BJ (cell line): ENCODE measurements at regions not wholly inside any gene's neighbourhood (a gene's known extent, or its start where the extent isn't known, plus 50 kb on each side); places are given as distances from the start of the nearest gene placed in this dataset.

ENCODE experiments used
- CTCF ChIA-PET: fragments of 350-600 bp; formaldehyde crosslinking; extraction: SDS; loops from one replicate; lab custom pipeline; 2021; ENCODE audit warnings: antibody characterized with exemption, inconsistent platforms; lab: Yijun Ruan, JAX
- POLR2A ChIA-PET: fragments of 300-600 bp; sonication (Branson Sonifier 250); formaldehyde crosslinking; extraction: SDS; loops from one replicate; lab custom pipeline; 2021; ENCODE audit warnings: antibody characterized with exemption; lab: Charles Lee
- DNase-seq: peaks from one replicate; pipeline ENCODE4 v3.0.0-alpha.2; 2011; ENCODE audit warnings: low read depth
- H3K27me3 ChIP-seq: 2 replicates; pipeline ENCODE4 v1.6.0; 2011; ENCODE audit warnings: low read length; ENCODE audit not compliant: control insufficient read depth, insufficient read depth
- H3K36me3 ChIP-seq: 2 replicates; pipeline ENCODE4 v1.5.1; 2011; ENCODE audit warnings: low read length; ENCODE audit not compliant: control insufficient read depth, insufficient read depth
- H3K4me3 ChIP-seq: 2 replicates; pipeline ENCODE4 v1.5.1; 2011; ENCODE audit warnings: low read depth, mild to moderate bottlenecking, control low read depth, low read length
- TF ChIP-seq, protein P1 (sequence below): IDR thresholded peaks from 2 replicates; pipeline ENCODE4 v1.5.1; 2011; ENCODE audit warnings: low read depth, mild to moderate bottlenecking, control low read depth, inconsistent platforms, low read length, moderate library complexity; ENCODE audit not compliant: insufficient read depth

DNA sequence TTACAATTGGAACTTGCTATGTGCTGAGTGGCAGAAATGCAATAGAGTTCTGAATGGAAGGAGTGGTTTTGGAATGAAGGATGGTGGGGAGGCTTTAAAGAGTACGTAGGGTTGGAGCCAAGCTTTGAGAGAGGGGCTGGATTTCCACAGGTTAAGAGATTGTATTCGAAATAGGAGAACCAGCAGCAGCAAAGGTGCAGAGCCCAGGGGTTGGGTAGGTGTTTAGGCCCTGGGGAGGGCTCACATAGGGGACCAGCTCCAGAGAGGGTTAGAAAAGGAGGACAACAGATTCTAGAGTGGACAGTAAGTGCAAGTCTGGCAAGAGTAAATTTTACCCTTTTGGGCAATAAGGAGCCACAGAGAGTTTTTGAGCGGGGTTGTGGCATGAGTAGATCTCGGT, 297.2 kb downstream of the RPS24 start:
- ChIA-PET POLR2A (no interaction called here), CTCF (interaction anchor here (0.9 kb wide), 1 partner anchor 359 kb away, joined by 3 read pairs; no protein-coding TSS in a partner anchor)
- Histone ChIP-seq H3K4me3 (no peak overlapping the region), H3K36me3 (no peaks in the 10 kb centered on the region), H3K27me3 (no peaks in the 10 kb centered on the region)
- no peak for DNase-seq
- TF ChIP-seq, protein P1, sequence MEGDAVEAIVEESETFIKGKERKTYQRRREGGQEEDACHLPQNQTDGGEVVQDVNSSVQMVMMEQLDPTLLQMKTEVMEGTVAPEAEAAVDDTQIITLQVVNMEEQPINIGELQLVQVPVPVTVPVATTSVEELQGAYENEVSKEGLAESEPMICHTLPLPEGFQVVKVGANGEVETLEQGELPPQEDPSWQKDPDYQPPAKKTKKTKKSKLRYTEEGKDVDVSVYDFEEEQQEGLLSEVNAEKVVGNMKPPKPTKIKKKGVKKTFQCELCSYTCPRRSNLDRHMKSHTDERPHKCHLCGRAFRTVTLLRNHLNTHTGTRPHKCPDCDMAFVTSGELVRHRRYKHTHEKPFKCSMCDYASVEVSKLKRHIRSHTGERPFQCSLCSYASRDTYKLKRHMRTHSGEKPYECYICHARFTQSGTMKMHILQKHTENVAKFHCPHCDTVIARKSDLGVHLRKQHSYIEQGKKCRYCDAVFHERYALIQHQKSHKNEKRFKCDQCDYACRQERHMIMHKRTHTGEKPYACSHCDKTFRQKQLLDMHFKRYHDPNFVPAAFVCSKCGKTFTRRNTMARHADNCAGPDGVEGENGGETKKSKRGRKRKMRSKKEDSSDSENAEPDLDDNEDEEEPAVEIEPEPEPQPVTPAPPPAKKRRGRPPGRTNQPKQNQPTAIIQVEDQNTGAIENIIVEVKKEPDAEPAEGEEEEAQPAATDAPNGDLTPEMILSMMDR, result no peak

DNA sequence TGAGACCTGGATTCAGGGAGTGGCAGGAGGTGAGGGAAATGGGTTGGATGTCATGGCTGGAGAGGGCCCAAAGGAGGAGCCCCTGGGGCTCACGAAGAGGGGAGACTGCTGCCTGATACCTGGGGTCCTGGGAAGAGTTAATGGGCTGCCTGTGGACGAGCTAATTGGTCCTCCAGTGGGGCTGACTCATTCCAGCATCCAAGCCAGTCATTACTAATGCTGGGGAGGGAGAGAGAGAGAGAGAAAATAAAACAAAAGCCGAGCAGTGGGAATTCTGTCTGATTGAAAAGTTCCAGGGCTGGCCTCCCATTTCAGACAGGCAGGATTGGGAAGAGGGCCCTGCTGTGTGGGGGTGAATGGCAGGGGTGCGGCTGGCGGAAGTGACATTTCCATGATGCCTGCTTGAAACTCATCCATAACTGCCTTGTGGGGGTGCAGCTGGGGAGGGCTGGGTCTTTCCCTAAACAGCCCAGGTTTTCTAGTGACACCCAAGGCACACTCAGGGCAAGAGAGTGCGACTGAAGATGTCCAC, 297.8 kb downstream of the RPS24 start:
- no peak overlapping the region for H3K4me3 ChIP-seq
- H3K27me3 ChIP-seq, result no peaks in the 10 kb centered on the region
- ChIA-PET CTCF (interaction anchor here (0.9 kb wide), 1 partner anchor 358 kb away, joined by 3 read pairs; no protein-coding TSS in a partner anchor), POLR2A (no interaction called here)
- peak; percentile 23 for DNase-seq
- H3K36me3 ChIP-seq, result no peaks in the 10 kb centered on the region
- TF ChIP-seq, protein P1, result no peak

DNA sequence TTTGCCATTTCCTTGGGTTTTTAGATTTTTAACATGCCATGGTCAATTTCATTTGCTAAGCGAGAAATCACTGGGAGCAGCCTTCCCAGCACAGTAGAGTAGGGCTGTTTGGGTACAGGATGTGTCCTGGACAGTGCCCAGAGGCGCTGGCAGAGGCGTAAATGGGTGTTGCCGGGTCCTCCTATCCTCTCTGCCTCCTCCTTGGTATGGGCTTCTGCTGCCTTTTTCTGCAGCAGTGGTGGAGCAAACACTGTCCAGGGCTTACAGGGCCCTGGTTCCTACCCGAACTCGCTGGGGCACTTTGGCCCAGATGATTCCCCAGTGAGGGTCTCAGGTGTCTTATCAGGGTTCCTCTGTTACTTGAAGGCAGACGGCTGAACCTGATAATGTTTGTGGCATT, 298.3 kb downstream of the RPS24 start:
- DNase-seq, result no peak
- TF ChIP-seq, protein P1, result no peak
- Histone ChIP-seq H3K27me3 (no peaks in the 10 kb centered on the region), H3K36me3 (no peaks in the 10 kb centered on the region), H3K4me3 (no peak overlapping the region)
- POLR2A ChIA-PET, result no interaction called here
- CTCF ChIA-PET, result no interaction called here

DNA sequence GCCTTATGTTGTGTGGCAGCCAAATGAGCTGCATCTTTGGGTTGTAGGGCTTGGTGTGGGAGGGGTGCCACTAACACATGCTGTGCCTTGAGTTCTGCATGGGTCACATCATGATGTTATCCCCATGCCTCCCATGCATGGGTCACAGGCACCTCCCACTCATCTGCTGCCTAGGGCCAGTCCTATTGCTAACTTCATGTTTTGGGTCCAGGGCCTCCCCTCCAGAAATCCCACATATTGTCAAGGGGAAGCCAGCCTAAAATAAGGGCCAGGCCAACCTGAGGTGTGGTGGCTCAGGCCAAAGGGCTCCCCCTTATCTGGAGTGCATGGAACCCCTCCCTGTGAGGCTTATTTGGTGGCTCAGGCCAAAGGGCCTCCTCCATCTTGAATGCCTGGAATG, 299.0 kb downstream of the RPS24 start:
- Histone ChIP-seq H3K36me3 (no peaks in the 10 kb centered on the region), H3K4me3 (no peak overlapping the region), H3K27me3 (no peaks in the 10 kb centered on the region)
- ChIA-PET POLR2A (no interaction called here), CTCF (no interaction called here)
- DNase-seq, result no peak
- TF ChIP-seq, protein P1, result no peak

DNA sequence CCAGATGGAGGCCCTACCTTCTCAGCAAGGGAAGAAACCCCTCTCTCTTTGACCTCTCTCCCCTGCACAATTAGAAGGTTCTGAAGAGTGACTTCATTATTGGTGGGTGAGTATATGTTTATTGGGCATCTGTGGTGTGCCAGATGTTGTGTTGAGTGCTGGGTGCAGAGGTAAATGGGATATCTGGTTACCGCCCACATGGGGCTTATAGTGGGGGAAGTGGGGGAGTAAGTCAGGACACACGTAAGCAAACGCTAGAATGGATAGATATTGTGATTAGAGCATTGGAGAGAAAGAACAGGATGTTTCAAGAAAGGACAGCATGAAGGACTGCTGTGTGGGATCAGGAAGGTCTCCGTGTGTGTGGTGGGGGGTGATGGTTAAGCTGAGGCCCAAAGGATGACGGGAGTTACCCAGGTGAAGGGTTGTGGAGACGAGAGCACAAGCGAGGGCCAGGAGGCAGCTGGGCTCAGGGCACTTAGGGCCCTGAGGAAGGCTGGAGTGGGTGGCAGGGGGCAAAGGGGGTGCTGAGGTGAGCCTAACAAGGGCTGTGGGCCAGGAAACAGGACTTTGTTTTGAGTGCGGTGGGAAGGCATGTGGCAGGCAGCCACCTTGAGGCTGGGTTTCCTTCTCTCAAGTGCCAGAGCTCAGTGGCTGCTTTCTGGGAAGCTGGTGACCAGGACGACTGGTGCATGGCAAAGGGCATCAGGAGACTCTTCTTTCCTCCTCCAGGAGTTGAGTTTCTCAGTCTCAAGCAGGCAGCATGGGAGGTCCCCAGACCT, 299.9 kb downstream of the RPS24 start:
- CTCF ChIA-PET, result no interaction called here
- TF ChIP-seq, protein P1, result no peak
- POLR2A ChIA-PET, result no interaction called here

More for the DNA sequence above, 299.9 kb downstream of the RPS24 start:
- no peak for DNase-seq
- Histone ChIP-seq H3K4me3 (no peak overlapping the region), H3K36me3 (no peaks in the 10 kb centered on the region), H3K27me3 (no peaks in the 10 kb centered on the region)
